Mammary epithelial cell (primary cell): ENCODE measurements at regions not wholly inside any gene's neighbourhood (a gene's known extent, or its start where the extent isn't known, plus 50 kb on each side); places are given as distances from the start of the nearest gene placed in this dataset.

ENCODE experiments used
- CTCF ChIP-seq, 2 donors: IDR thresholded peaks in 1 of 2; conservative IDR thresholded peaks in 1 of 2; 2 replicates each; pipeline ENCODE4 v1.5.1; 2011 to 2012; ENCODE audit warnings: inconsistent platforms in 2 of 2, low read length in 2 of 2, mild to moderate bottlenecking in 2 of 2, control low read depth in 1 of 2, low read depth in 1 of 2; ENCODE audit not compliant: insufficient read depth in 1 of 2; ENCODE audit errors: extremely low read depth in 1 of 2
- EZH2 ChIP-seq: IDR thresholded peaks from 2 replicates; pipeline ENCODE4 v1.6.1; 2012; ENCODE audit warnings: low read length, inconsistent platforms, borderline replicate concordance

- TF ChIP-seq EZH2, result no peak
- peak in 1 of 2 donors; percentile 9 for TF ChIP-seq CTCF (conservative IDR thresholded peaks at IDR 0.05 in 1 of 2, IDR thresholded peaks at IDR 0.05 in 1 of 2; ENCODE audit: extremely low read depth in 1 of 2, insufficient read depth in 1 of 2, low read depth in 1 of 2, low read length in 2 of 2)
Measured at GRCh38 chr7:89618274-89618673, 536.0 kb upstream of the STEAP1 start.
